ENCODE measurements at regions not wholly inside any gene's neighbourhood (a gene's known extent, or its start where the extent isn't known, plus 50 kb on each side); places are given as distances from the start of the nearest gene placed in this dataset.

DNA sequence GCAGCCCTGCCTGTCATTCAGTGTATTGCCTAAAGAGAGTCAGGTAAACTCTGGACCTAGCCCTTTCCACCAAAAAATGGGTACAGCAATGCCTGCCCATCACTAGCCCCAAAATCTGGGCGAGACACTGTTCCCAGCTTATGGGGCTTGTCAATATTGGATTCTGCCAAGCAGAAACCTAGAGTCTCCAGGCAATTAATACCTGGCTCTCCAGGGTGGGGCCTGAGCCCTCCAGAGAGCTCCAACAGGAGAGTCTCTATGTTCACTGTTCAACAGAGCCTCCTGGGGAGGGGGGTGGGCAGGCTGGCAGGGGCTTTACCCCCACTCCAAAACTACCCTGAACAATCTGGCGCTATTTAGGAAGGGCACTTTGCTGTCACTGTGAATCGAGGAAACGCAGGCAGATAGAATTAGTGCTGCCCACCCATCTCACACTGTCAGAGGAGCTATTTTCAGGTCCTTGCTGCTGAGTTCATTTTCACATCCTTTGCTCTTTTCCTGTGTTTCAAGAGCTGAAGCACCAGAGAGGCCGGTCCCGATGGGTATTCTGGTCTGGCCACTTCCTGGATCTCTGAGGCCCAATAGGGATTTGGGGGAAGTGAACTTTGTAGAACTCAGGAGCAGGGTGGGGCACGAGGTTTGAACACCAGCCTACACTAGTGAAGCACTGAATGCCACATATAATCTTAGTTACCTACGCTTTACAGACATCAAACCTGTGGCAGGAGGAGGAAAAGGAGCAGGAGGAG lies 121.8 kb downstream of the C5orf15 start:
- Histone ChIP-seq H3K27me3 (no peaks in the 10 kb centered on the region), H3K36me3 (no peaks in the 10 kb centered on the region; a peak in 1 of 22 replicates), H3K4me3 (peak overlapping the region in 8 of 10 experiments; percentile 38 to 50 (median 42); a peak in 14 of 20 replicates), H3K9ac (peak overlapping the region in 10 of 11 experiments; percentile 11 to 75 (median 60); a peak in 17 of 22 replicates), H3K9me3 (replicated peaks in 1 of 11) (peaks cover 0 to 11% (median 0%) of the 10 kb centered on the region in 11 experiments; a peak in 13 of 22 replicates), H4K20me1 (no peaks in the 10 kb centered on the region), H3K4me2 (peak overlapping the region; percentile 86 to 98 (median 96)), H3K4me1 (peaks cover 83 to 95% (median 89%) of the 10 kb centered on the region in 10 experiments), H3K27ac (peak overlapping the region; percentile 49 to 85 (median 75); a peak in 21 of 22 replicates)
- TF ChIP-seq Cebpa-rat (IDR thresholded peaks at IDR 0.05) = no peak

DNA sequence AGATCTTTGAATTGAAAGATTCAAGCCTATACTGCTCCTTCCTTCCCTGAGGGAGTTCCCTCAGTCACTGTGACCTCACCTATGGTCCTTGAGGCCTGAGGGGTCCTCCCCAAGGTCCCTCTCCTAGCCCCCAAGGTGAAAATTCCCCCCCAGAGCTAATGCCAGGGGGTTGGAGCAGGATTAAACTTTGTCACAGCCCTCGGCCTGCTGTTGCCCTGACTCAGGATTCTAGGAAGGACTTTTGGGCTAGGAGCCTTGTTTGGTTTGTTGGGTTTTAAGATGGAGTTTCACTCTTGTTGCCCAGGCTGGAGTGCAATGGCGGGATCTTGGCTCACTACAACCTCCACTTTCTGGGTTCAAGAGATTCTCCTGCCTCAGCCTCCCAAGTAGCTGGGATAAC lies 123.2 kb downstream of the C5orf15 start:
- Histone ChIP-seq H3K27ac (peak overlapping the region in 4 of 11 experiments; percentile 0 to 84 (median 25); a peak in 6 of 22 replicates), H3K36me3 (no peaks in the 10 kb centered on the region; a peak in 1 of 22 replicates), H3K9me3 (replicated peaks in 1 of 11) (no peaks in the 10 kb centered on the region), H3K4me3 (no peak overlapping the region), H3K9ac (no peak overlapping the region), H3K4me2 (peak overlapping the region; percentile 86 to 98 (median 96); a peak in 20 of 22 replicates), H3K4me1 (peaks cover 69 to 81% (median 76%) of the 10 kb centered on the region in 10 experiments), H3K27me3 (no peaks in the 10 kb centered on the region), H4K20me1 (no peaks in the 10 kb centered on the region)
- no peak for TF ChIP-seq Cebpa-rat (IDR thresholded peaks at IDR 0.05)

DNA sequence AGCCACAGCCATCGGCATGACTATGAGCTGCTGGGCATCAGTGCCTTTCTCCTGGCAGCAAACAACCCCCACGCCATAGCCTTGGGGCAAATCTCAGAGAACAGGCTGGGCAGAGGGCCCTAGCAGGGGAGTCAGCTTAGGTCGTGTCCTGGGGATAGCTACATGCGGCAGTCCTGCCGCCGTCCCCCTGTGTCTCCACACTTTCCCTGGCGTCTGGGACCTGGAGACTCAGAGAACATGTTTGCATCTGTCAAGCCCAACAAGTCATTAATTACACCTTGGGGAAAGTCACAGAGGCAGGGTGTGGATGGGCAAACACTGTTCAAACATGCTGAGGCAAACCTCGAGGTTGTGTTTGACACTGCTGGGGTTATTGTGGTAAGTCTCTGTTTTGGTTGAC lies 123.6 kb downstream of the C5orf15 start:
- Histone ChIP-seq H3K27ac (peak overlapping the region in 4 of 11 experiments; percentile 0 to 84 (median 25); a peak in 5 of 22 replicates), H3K4me1 (peaks cover 65 to 78% (median 71%) of the 10 kb centered on the region in 10 experiments)
- TF ChIP-seq Cebpa-rat (IDR thresholded peaks at IDR 0.05) = no peak

DNA sequence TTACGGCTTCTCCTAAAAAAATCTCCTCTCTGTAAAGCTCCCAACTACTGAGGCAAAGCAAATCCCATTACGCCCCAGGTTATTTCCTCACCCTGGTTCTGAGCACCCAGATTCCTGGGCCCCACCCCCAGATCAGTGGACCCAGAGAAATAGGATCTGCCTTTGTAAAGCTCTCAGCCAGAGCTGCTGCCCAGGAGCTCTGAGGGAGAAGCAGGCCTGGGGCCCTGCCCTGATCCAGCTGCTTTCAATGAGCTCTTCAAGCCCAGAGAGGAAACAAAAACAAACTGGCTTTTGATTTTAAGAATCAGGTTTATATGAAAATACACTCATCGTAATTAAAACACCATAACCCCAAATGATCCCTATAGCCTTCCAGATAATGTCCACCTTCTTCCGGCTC lies 124.5 kb downstream of the C5orf15 start:
- Histone ChIP-seq H3K4me2 (peak overlapping the region; percentile 1 to 98 (median 96); a peak in 18 of 22 replicates), H3K4me1 (peaks cover 55 to 74% (median 62%) of the 10 kb centered on the region in 10 experiments), H3K4me3 (no peak overlapping the region), H3K27ac (peak overlapping the region in 3 of 11 experiments; percentile 4 to 25 (median 13); a peak in 2 of 22 replicates), H3K36me3 (no peaks in the 10 kb centered on the region; a peak in 1 of 22 replicates), H3K9ac (peak overlapping the region in 2 of 11 experiments; percentile 19 to 29; a peak in 1 of 22 replicates), H3K27me3 (no peaks in the 10 kb centered on the region), H3K9me3 (replicated peaks in 1 of 11) (no peaks in the 10 kb centered on the region), H4K20me1 (no peaks in the 10 kb centered on the region)
- no peak for TF ChIP-seq Cebpa-rat (IDR thresholded peaks at IDR 0.05)

More for the DNA sequence above, 123.6 kb downstream of the C5orf15 start:
- Histone ChIP-seq H3K9ac (no peak overlapping the region), H3K4me2 (peak overlapping the region; percentile 86 to 98 (median 96); a peak in 18 of 22 replicates), H3K4me3 (no peak overlapping the region), H3K27me3 (no peaks in the 10 kb centered on the region), H3K36me3 (no peaks in the 10 kb centered on the region; a peak in 1 of 22 replicates), H3K9me3 (replicated peaks in 1 of 11) (no peaks in the 10 kb centered on the region), H4K20me1 (no peaks in the 10 kb centered on the region)

DNA sequence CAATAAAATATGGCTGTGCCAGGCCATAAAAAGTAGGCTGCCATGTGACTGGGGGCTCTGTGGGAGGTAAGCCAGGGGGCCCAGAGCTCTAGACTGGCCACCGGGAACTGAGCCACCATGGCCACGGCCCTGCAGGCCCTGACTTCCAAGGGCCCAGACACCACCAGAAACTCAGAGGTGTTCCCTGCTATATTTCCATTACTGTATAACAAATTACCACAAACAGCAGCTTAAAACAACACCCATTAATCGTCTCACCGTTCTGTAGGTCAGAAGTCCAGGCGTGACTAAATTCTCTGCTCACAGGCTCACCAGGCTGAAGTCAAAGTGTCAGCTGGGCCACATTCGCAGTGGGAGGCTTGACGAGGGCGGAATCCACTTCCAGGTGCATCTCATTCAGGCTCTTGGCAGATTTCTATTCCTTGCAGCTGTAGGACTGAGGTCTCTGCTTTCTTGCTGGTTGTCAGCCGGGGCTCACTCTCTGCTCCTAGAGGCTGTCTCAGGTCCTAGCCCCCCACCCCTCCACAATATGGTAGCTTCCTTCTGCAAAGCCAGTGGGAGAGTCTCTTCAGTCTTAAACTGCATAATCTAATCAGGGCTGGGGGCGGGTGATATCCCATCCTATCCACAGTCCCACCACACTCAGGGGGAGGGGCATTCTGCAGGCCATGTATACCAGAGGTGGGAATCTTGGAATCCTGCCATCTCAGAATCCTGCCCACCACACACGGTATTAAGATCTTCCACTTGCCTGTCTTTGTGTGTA lies 125.4 kb downstream of the C5orf15 start:
- Histone ChIP-seq H3K9ac (no peak overlapping the region), H3K4me2 (peak overlapping the region in 10 of 11 experiments; percentile 1 to 98 (median 96); a peak in 17 of 22 replicates), H3K36me3 (no peaks in the 10 kb centered on the region; a peak in 1 of 22 replicates), H3K27ac (no peak overlapping the region), H3K4me1 (peaks cover 47 to 65% (median 53%) of the 10 kb centered on the region in 10 experiments), H4K20me1 (no peaks in the 10 kb centered on the region), H3K9me3 (replicated peaks in 1 of 11) (no peaks in the 10 kb centered on the region; a peak in 1 of 22 replicates), H3K4me3 (no peak overlapping the region), H3K27me3 (no peaks in the 10 kb centered on the region)
- TF ChIP-seq Cebpa-rat (IDR thresholded peaks at IDR 0.05) = no peak

DNA sequence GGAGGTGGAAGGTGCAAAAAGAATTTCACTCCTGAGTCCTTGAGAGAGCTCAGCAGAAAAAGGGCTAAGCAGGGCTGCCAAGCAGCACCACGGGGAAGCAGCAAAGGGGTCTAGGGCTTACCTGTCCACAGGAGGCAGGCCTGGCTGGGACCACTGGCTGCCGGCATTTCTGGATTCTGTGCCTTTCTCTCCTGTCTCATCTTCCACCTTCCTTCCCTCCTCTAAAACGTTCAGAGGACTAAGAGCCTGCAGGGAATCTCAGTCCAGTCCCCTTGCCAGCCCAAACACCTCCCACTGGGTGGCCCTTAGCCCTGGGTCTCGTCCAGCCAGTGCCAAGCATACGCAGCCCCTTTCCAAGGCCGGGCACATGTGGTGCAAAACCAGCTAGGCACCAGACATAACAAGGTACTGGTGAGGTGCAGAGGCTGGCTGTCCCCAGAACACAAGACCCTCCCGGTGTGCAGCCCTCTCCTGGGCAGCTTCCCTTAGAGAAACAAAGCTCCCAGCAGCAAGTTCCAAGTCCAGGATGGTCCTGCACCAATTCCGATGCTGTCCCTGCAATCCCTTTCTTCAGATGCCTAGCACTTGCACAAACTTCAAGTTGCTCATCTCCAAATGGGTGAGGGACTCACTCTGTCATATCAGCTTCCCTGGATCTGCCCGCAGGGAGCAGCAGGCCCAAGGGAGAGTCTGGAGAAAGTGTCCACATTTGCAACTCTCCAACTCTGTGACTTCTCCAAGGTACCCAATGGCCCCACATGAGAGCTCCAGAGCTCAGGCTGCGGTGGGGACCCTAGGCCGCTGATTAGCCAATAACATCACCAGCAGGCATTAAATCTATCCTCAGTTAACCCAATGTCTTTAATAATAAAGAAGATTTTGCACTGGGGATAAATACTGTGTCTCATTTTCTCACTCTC lies 126.3 kb downstream of the C5orf15 start:
- H3K4me1 ChIP-seq = peaks cover 37 to 56% (median 44%) of the 10 kb centered on the region in 10 experiments
- H3K27me3 ChIP-seq = no peaks in the 10 kb centered on the region
- no peaks in the 10 kb centered on the region; a peak in 1 of 22 replicates for H3K36me3 ChIP-seq
- no peak for TF ChIP-seq Cebpa-rat (IDR thresholded peaks at IDR 0.05)
- H3K4me3 ChIP-seq = no peak overlapping the region
- H4K20me1 ChIP-seq = no peaks in the 10 kb centered on the region
- peaks cover 0 to 4% (median 0%) of the 10 kb centered on the region in 11 experiments; a peak in 2 of 22 replicates for H3K9me3 ChIP-seq (replicated peaks in 1 of 11)
- no peak overlapping the region for H3K9ac ChIP-seq
- H3K4me2 ChIP-seq = 0 out of 22 replicates have a peak overlapping the region, but pooled peaks of 2 of the 11 experiments have one; percentile 3 to 97
- H3K27ac ChIP-seq = no peak overlapping the region

DNA sequence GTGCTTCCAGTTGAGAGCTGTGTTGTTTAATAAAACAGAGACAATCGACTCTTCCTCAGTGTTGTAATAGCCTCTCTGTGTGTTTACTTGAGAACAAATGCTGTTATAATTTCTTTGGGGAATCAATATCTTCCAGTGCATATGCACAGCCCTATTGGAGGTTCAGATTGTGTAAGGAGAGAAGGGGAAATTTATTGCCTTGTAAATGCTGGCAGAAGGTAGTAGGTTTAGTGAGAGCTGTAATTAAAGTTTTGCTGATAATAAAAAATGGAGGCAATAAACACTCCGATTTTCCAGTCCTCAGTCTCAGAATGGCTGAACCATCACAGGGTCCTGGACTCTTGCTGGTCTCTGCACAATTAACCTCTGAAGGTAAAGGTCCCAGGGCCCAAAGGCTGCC lies 128.3 kb downstream of the C5orf15 start:
- H3K9me3 ChIP-seq (replicated peaks in 1 of 11) = peaks cover 0 to 19% (median 6%) of the 10 kb centered on the region in 11 experiments; a peak in 11 of 22 replicates
- no peak overlapping the region; a peak in 2 of 22 replicates for H3K4me2 ChIP-seq
- H3K9ac ChIP-seq = no peak overlapping the region
- TF ChIP-seq Cebpa-rat (IDR thresholded peaks at IDR 0.05) = no peak
- H3K4me1 ChIP-seq = peaks cover 18 to 37% (median 25%) of the 10 kb centered on the region in 10 experiments
- no peaks in the 10 kb centered on the region for H3K27me3 ChIP-seq
- H4K20me1 ChIP-seq = no peaks in the 10 kb centered on the region
- H3K36me3 ChIP-seq = no peaks in the 10 kb centered on the region; a peak in 1 of 22 replicates
- H3K4me3 ChIP-seq = no peak overlapping the region
- no peak overlapping the region for H3K27ac ChIP-seq

DNA sequence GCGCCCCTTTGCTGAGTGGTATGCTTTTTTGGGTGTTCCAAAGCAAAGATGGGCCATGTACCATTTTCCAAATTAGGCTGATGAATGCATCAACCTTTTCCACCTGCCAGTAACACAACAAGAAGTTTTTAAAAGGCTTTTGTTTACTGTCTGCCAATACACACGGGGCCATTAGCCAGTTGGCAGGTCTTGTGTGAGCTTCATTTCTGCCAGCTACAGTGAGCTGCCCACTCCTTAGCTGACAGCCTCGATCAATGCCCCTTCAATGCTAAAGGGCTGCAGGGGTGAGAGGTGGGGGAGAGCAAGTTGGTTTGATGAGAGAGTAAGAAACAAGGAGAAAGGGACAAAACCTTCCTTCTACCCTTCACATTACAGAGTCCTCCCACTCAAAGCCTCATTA lies 128.7 kb downstream of the C5orf15 start:
- peaks cover 0 to 19% (median 9%) of the 10 kb centered on the region in 11 experiments; a peak in 11 of 22 replicates for H3K9me3 ChIP-seq (replicated peaks in 1 of 11)
- no peaks in the 10 kb centered on the region; a peak in 1 of 22 replicates for H3K36me3 ChIP-seq
- no peak overlapping the region for H3K9ac ChIP-seq
- H3K27ac ChIP-seq = no peak overlapping the region
- no peaks in the 10 kb centered on the region for H3K27me3 ChIP-seq
- H3K4me2 ChIP-seq = peak overlapping the region in 2 of 11 experiments; percentile 20 to 28; a peak in 5 of 22 replicates
- H3K4me3 ChIP-seq = no peak overlapping the region
- no peak for TF ChIP-seq Cebpa-rat (IDR thresholded peaks at IDR 0.05)
- peaks cover 14 to 32% (median 20%) of the 10 kb centered on the region in 10 experiments for H3K4me1 ChIP-seq
- no peaks in the 10 kb centered on the region for H4K20me1 ChIP-seq

Measured in BLaER1 treated with 17β-estradiol and CSF1 and Interleukin-3, amounts not matched to agents 10 nM and 100 nM (cell line).